Endothelial cell of hepatic sinusoid (primary cell): ENCODE measurements at regions not wholly inside any gene's neighbourhood (a gene's known extent, or its start where the extent isn't known, plus 50 kb on each side); places are given as distances from the start of the nearest gene placed in this dataset.

Source experiments
- in situ Hi-C: cut with HindIII; loops from 2 replicates; pipeline ENCODE4 v1.10.0; 2017; ENCODE audit warnings: low sequenced_read_pairs

DNA sequence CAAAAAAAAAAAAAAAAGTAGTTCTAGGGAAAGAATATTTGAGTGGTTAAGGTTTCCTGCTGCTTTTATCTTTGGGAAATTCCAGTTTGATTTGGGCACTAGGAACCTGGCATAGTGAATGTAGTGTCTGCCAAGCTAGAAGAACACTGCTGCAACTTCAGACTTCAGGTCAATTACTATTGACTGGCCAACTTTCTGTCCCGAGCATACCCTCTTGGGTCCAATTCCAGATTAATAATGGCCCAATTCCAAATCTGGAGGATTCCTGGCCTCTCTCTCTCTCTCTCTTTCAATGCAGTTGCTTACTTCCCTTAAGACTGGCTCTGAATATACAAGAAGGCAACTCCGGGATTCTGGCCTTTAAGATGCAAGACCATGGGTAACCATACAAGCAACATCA is 74.9 kb downstream of the ANKEF1 start:
- in situ Hi-C loops: loop anchor here (25.0 kb wide), 1 partner anchor 472 kb away; no protein-coding TSS in a partner anchor

DNA sequence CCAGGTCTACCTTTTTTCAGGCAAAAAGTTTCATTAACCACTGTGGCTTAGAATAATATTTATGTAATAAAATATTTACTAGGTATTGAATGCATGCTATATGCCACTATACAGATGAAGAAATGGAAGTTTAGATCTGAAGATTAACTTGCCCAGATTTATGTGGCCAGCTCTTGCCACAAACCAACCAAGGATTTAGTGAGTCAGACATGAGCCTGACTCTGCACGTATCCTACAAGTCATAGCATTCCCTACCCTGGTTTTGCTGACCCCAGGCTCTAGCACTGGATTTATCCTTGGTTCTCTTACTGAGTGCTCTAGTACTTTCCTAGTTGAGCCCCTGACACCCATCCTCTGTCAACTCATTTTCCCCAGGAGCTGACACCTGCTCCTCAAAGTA is 75.4 kb downstream of the ANKEF1 start:
- in situ Hi-C loops: loop anchor here (25.0 kb wide), 1 partner anchor 473 kb away; no protein-coding TSS in a partner anchor

DNA sequence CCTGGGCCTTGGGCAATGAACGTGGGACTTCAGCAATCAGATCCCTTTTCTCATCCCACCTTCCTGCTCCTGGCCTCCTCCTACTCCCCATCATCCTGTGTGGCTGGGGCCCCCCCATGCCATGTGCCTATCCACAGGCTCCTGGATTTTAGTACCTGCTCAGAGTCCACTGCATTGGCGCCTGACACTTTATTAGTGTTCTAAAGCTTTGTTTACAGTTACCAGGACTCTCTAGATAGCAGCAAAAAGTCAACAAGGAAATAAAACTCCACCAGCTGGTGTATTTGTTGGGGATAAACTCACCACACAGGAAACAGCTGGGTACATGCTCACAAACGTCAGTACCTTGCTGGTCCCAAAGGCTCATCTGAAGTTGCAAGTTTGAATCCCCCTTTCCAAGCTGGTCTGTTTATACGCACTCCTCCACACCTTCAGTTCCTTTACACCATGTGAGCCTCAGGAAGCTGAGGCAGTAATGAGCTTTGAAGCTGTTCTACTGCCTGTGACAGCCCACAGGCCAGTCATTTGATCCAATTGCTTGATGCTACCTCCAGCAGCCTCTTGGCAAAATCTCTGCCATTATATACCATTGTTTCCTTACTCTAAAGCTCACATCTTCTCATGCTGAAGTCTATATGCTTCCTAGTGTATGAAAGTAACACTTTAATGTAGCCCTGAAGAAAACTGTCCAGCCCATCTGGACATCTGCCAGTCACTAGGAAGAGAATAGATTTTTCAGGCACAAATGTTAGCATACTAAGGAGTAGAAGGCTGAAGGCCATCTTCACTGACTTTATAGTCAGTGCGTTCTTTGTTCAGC is 76.6 kb downstream of the ANKEF1 start:
- in situ Hi-C loops: loop anchor here (25.0 kb wide), 1 partner anchor 474 kb away; no protein-coding TSS in a partner anchor

DNA sequence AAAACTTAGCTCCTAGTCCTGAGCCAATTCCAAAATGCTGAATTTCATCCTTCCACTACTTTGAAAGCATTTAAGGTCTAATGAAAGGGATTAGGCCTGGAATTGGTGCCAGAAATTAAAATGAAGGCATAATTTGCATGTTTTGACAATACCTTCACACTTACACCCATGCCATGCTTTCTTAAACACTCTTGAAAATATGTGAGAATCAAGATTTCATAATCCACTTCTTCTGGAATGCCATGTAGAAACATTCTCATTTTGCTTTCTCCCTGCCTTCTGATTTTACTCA is 77.1 kb downstream of the ANKEF1 start:
- in situ Hi-C loops: loop anchor here (25.0 kb wide), 1 partner anchor 475 kb away; no protein-coding TSS in a partner anchor

DNA sequence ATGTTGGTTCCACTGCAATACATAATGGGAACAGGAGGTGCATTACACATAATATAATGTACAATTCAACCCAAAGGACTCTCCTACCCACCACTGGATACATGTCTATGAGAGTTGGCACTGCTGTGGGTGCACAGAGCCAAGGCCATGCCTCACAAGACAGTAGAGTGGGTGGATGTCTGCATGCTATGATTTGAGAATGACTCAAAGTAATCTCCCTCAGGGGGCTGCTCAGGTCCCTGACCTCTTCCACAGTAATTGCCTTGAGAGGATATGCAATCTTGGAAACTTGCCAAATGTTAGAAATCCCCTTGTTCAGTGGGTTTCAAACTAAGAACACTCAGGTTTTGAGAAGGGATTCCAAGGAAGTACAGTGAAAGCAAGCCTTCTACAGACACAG is 79.0 kb downstream of the ANKEF1 start:
- in situ Hi-C loops: loop anchor here (25.0 kb wide), 1 partner anchor 476 kb away; no protein-coding TSS in a partner anchor

DNA sequence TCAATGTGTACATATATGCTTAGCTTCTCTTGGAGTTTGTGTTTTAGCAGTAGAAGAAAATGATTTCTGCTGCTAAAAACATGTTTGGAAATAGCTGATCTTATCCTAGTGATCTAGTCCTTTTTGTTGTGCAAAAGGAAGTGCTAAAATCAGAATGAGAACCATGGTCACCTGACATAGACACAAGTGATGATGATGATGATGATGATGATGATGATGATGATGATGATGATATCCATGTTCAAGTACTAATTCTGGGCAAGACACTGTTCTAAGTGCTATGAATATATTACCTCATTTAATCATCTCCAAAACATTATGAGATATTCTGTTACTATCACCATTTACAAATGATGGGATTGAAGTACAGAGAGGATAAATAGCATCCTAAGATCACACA is 79.8 kb downstream of the ANKEF1 start:
- in situ Hi-C loops: loop anchor here (25.0 kb wide), 1 partner anchor 477 kb away; no protein-coding TSS in a partner anchor

DNA sequence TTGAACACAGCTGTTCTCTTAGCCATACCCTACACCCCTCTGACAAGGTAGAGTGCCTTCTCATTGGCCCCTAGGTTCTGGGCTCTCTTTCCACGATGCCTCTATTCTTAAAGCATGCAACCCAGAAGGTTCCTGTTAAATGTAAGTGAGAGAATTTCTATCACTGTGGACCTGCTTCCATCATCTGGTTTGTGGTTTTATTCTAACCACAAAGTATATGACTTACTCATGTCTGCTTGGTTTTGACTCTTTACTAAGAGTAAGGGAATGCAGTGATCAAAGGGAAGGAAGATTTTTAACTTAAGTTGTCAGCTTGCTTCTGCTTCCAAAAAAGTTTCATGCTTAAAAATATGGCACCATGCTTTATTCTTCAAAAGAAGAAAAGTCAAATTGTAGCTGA is 80.2 kb downstream of the ANKEF1 start:
- in situ Hi-C loops: loop anchor here (25.0 kb wide), 1 partner anchor 478 kb away; no protein-coding TSS in a partner anchor

GRCh38 chr20:10119336-10119735 is 84.5 kb downstream of the ANKEF1 start:
- in situ Hi-C loops: loop anchor here (25.0 kb wide), 1 partner anchor 482 kb away; no protein-coding TSS in a partner anchor

- in situ Hi-C loops: loop anchor here (25.0 kb wide), 1 partner anchor 488 kb away; no protein-coding TSS in a partner anchor
Measured at GRCh38 chr20:10124883-10125282, 90.1 kb downstream of the ANKEF1 start.

DNA sequence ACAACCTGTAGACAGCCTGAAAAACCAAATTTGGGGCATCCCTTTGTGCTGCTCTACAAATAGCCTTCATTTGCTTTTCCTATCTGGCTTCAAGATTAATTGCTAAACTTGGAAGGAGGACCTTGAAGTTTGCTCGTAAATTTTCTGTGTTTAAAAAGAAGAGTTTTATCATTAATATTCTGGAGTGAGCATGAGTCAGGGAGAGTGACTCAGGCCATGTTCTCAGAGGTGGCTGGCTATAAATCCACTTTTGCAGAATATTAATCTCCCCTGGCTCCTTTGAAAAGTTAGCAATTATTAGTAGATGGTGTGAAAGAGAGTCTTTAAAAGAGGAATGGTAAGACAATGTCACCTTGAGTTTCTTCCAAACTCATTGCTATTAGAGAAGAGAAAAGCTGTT is 91.0 kb downstream of the ANKEF1 start:
- in situ Hi-C loops: no loop called here

DNA sequence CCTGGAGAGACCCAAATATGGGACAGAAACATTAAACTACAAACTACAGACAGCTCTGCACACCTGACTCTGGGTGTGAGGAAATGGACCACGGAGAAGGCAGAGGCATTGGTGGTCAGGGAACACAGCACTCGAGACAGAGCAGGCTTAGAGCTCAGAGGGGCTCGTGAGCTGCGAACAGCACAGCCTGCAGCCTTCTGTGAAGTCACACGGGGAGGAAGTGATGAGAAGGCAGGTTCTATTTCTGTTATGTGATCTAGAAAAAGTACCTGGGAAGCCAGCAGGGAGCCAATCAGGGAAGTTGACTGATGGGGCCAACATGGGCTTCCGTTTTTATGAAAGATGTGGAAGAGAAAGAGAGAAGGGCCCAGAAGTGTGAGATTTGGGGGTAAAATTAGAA is 88.9 kb upstream of the SNAP25 start:
- in situ Hi-C loops: no loop called here

DNA sequence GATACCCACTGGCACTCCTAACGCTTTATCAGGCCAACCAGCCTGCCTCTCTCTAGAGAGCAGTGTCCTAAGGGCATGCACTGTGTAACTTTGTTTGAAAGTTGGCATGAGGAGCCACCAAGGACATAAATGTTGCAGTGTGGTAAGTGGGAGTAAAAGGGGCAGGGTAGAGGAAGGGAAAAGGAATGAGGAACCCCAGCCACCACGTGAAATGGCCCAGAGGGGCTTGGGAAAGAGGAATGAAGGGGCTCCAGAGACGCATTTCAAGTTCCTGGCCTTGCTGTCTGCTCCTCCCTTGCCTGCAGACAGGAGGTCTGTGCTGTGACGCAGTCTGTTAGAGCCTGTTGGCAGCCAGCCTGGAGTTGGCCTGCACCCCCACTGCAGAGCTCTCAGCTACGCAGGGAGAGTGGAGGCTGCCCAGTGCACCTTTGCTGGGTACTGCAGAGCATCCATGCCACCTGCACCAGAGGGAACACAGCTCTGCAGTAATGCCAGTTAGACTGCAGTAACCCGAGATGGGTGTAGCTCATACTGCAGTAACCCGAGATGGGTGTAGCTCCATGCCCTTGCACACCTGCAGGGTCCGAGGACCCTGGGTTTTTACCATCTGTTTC is 86.8 kb upstream of the SNAP25 start:
- in situ Hi-C loops: no loop called here

GRCh38 chr20:10132387-10132786 is 86.2 kb upstream of the SNAP25 start:
- in situ Hi-C loops: no loop called here

- in situ Hi-C loops: no loop called here
Measured at GRCh38 chr20:10133532-10133931, 85.1 kb upstream of the SNAP25 start.

DNA sequence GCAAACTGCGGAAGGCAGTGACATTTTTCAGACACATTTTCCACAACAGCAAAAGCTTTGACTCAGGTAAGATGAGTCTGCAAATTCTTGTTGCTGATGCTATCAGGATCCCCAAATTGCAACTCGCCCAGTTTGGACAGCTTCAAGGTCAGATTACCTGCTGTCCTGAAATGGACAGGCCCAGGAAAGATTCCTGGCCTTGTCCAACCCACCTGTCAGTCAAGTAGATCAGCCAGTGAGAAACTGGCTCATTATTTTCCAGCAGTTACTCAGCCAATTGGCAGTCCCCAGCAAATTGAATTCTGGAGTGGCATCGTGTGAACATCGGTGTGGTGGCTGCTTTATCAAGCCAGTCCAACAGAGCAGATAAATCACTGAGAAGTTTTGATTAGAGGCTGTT is 84.5 kb upstream of the SNAP25 start:
- in situ Hi-C loops: no loop called here

DNA sequence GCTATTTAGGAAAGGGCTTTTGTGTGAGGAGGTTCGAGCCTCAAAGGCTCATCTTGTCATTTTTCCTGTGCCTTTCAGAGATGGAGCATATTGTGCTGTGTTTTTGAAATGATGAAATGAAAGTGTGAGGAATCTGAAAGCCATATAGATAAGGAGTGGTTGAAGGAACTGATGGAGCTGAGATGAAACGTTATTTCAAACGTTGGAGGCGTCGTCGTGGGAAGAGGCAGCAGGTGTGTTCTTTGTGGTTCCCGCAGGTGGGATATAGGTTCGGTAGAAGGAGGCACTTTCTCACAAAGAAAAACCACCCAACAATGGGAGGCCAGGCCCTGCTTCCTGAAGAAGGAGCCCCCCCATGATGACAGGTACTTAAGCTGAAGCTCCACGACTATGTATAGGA is 83.2 kb upstream of the SNAP25 start:
- in situ Hi-C loops: no loop called here

- in situ Hi-C loops: no loop called here
Measured at GRCh38 chr20:10137032-10137431, 81.6 kb upstream of the SNAP25 start.

- in situ Hi-C loops: no loop called here
Measured at GRCh38 chr20:10137533-10137932, 81.1 kb upstream of the SNAP25 start.

DNA sequence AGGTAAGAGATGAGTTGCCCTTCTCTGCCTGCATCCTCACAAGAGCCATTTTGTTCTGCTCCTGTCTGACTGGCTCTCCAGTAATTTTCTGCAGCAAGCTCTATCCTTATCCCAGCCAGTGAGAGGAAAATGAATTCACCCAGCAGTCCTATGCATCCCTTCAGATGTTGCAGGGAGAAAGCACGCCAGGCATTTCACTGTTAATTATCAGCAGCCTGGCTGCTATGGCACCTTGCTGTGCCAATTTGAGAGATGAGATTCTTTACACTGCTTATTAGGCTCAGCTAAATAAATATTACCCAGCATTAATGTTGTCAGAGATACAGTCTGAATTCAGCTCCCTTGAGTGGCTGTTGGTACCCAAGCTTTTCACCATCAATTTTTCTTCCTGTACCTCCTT is 61.1 kb upstream of the SNAP25 start:
- in situ Hi-C loops: no loop called here

DNA sequence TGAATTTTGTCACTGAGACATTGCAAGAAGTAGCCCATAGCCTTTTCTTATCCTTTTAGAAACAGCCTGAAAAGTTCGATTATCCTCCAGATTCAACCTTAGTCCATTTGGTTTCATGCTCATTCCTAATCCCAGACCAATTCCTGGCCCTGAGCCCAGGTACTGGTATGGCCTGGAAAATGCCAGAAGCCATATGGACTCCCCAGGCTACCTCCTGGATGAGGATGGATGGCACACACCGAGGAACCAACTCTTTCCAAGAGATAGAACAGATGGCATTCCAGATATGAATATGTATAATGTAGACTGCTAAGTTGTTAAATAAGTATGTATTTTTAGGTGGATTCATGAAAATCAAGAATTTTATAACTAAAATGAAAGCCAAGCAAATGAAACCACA is 51.6 kb upstream of the SNAP25 start:
- in situ Hi-C loops: no loop called here

- in situ Hi-C loops: no loop called here
Measured at GRCh38 chr20:10167594-10167993, 51.0 kb upstream of the SNAP25 start.
